CD8-positive, alpha-beta memory T cell (primary cell): ENCODE measurements at regions not wholly inside any gene's neighbourhood (a gene's known extent, or its start where the extent isn't known, plus 50 kb on each side); places are given as distances from the start of the nearest gene placed in this dataset.
A peak's percentile ranks its signal among the peaks of the same experiment; 100 is the strongest.

ENCODE experiments used
- CTCF ChIA-PET: fragments of 350-600 bp; sonication (Branson Sonifier 250); formaldehyde crosslinking; loops from one replicate; lab custom pipeline; 2021; ENCODE audit warnings: antibody characterized with exemption; lab: Charles Lee
- POLR2A ChIA-PET: fragments of 350-600 bp; sonication (Branson Sonifier 250); formaldehyde crosslinking; loops from one replicate; lab custom pipeline; 2021; ENCODE audit warnings: antibody characterized with exemption; lab: Charles Lee
- DNase-seq, 5 donors: peaks; one replicate each; pipeline versions ENCODE4 v3.0.0 to v3.0.0-alpha.2; 2020 to 2022; ENCODE audit warnings: mixed read lengths in 1 of 5
- H3K27ac ChIP-seq: one replicate; pipeline ENCODE4 v1.7.0; 2013; ENCODE audit warnings: low read depth, mild to moderate bottlenecking, low read length, moderate library complexity
- H3K27me3 ChIP-seq: 2 replicates; pipeline ENCODE4 v1.7.0; 2013; ENCODE audit warnings: low read length, mild to moderate bottlenecking; ENCODE audit not compliant: insufficient read depth, poor library complexity, severe bottlenecking
- H3K36me3 ChIP-seq: 2 replicates; pipeline ENCODE4 v1.7.0; 2013; ENCODE audit warnings: mild to moderate bottlenecking, low read length, moderate library complexity; ENCODE audit not compliant: insufficient read depth
- H3K4me1 ChIP-seq: 2 replicates; pipeline ENCODE4 v1.7.0; 2013; ENCODE audit warnings: mild to moderate bottlenecking, low read length, moderate library complexity; ENCODE audit not compliant: insufficient read depth
- H3K4me3 ChIP-seq: 2 replicates; pipeline ENCODE4 v1.7.0; 2013; ENCODE audit warnings: mild to moderate bottlenecking, low read length
- H3K9me3 ChIP-seq: 2 replicates; pipeline ENCODE4 v1.7.0; 2013; ENCODE audit warnings: mild to moderate bottlenecking, low read length
- H3K27ac Mint-ChIP-seq, 8 donors: one replicate each; pipeline ENCODE4 v1.8.0; 2020 to 2021; ENCODE audit warnings: mixed read lengths in 8 of 8, mild to moderate bottlenecking in 6 of 8, inconsistent platforms in 3 of 8, moderate library complexity in 3 of 8
- H3K27me3 Mint-ChIP-seq, 2 donors: one replicate each; pipeline ENCODE4 v1.8.0; 2020 to 2021; ENCODE audit warnings: mixed read lengths in 2 of 2, mild to moderate bottlenecking in 1 of 2, moderate library complexity in 1 of 2
- H3K36me3 Mint-ChIP-seq, 3 donors: one replicate each; pipeline ENCODE4 v1.8.0; 2020 to 2021; ENCODE audit warnings: mixed read lengths in 3 of 3, inconsistent platforms in 1 of 3, mild to moderate bottlenecking in 1 of 3
- H3K4me1 Mint-ChIP-seq, 3 donors: one replicate each; pipeline ENCODE4 v1.8.0; 2020 to 2021; ENCODE audit warnings: mixed read lengths in 3 of 3, inconsistent platforms in 1 of 3, mild to moderate bottlenecking in 1 of 3
- H3K4me3 Mint-ChIP-seq, 7 donors: one replicate each; pipeline ENCODE4 v1.8.0; 2020 to 2021; ENCODE audit warnings: mixed read lengths in 7 of 7, mild to moderate bottlenecking in 6 of 7, moderate library complexity in 4 of 7, inconsistent platforms in 2 of 7
- H3K9me3 Mint-ChIP-seq, 5 donors: one replicate each; pipeline ENCODE4 v1.8.0; 2020 to 2022; ENCODE audit warnings: mixed read lengths in 5 of 5, mild to moderate bottlenecking in 3 of 5, moderate library complexity in 2 of 5, inconsistent platforms in 1 of 5

GRCh38 chr4:86536151-86536550 is 58.0 kb upstream of the PTPN13 start:
- no peak overlapping the region for H3K27ac Mint-ChIP-seq
- H3K4me1 Mint-ChIP-seq, result no peaks in the 10 kb centered on the region
- ChIA-PET CTCF (no interaction called here), POLR2A (no interaction called here)
- H3K36me3 Mint-ChIP-seq, result no peaks in the 10 kb centered on the region
- H3K9me3 ChIP-seq, result no peaks in the 10 kb centered on the region
- H3K36me3 ChIP-seq, result no peaks in the 10 kb centered on the region
- no peak overlapping the region for H3K27ac ChIP-seq
- peaks cover 0 to 7% of the 10 kb centered on the region in 2 donors for H3K27me3 Mint-ChIP-seq
- no peak for DNase-seq
- H3K27me3 ChIP-seq, result no peaks in the 10 kb centered on the region
- H3K4me1 ChIP-seq, result no peaks in the 10 kb centered on the region
- no peak overlapping the region for H3K4me3 Mint-ChIP-seq
- H3K4me3 ChIP-seq, result no peak overlapping the region
- no peaks in the 10 kb centered on the region for H3K9me3 Mint-ChIP-seq

DNA sequence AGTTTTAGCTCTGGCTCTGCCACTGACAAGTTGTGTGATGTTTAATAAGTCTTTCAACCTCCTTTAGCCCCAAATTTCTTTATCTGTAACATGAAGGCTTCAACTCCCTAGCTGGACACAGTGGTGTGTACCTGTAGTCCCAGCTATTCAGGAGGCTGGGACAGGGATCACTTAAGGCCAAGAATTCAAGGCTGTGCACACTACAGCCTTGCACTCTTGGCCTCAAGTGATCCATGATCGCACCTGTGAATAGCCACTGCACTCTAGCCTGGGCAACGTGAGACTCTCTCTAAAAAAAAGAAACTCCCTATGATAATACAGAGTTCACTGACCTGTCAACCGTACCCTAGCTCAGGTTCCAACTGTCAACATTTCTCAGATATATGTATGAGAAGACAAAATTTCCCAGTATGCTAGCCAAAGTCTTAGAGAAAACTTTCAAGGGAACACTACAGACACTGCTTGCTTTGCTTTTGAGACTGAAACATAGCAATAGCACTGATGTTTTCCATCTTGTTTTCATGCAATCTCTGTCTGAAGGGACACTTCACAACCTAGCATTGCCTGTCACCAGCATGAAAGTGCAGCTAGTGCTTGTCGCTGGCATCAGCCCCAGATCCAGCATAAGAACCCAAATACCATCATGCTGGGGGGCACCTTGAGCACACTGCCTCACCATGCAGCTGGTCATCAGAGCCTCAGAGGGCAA is 51.6 kb upstream of the PTPN13 start:
- Histone ChIP-seq H3K4me1 (no peaks in the 10 kb centered on the region), H3K36me3 (no peaks in the 10 kb centered on the region), H3K27me3 (no peaks in the 10 kb centered on the region), H3K27ac (no peak overlapping the region), H3K4me3 (no peak overlapping the region), H3K9me3 (no peaks in the 10 kb centered on the region)
- H3K4me3 Mint-ChIP-seq, result no peak overlapping the region
- CTCF ChIA-PET, result interaction anchor here (1.0 kb wide), 1 partner anchor 44 kb away, joined by 3 read pairs; no protein-coding TSS in a partner anchor
- H3K36me3 Mint-ChIP-seq, result no peaks in the 10 kb centered on the region
- H3K27ac Mint-ChIP-seq, result no peak overlapping the region
- DNase-seq, result no peak
- POLR2A ChIA-PET, result no interaction called here
- H3K9me3 Mint-ChIP-seq, result peaks cover 0 to 2% (median 1%) of the 10 kb centered on the region in 5 donors
- peaks cover 4 to 23% (median 15%) of the 10 kb centered on the region in 3 donors for H3K4me1 Mint-ChIP-seq
- peaks cover 0 to 5% of the 10 kb centered on the region in 2 donors for H3K27me3 Mint-ChIP-seq

GRCh38 chr4:86543080-86543479 is 51.0 kb upstream of the PTPN13 start:
- ChIA-PET POLR2A (no interaction called here), CTCF (interaction anchor here (1.0 kb wide), 1 partner anchor 45 kb away, joined by 3 read pairs; no protein-coding TSS in a partner anchor)
- Histone ChIP-seq H3K27ac (no peak overlapping the region), H3K27me3 (no peaks in the 10 kb centered on the region), H3K4me1 (no peaks in the 10 kb centered on the region), H3K36me3 (no peaks in the 10 kb centered on the region), H3K4me3 (no peak overlapping the region), H3K9me3 (no peaks in the 10 kb centered on the region)
- DNase-seq, result no peak
- peaks cover 4 to 23% (median 15%) of the 10 kb centered on the region in 3 donors for H3K4me1 Mint-ChIP-seq
- no peaks in the 10 kb centered on the region for H3K36me3 Mint-ChIP-seq
- peak overlapping the region in 1 of 8 donors; percentile 29 for H3K27ac Mint-ChIP-seq
- H3K9me3 Mint-ChIP-seq, result peaks cover 0 to 5% (median 2%) of the 10 kb centered on the region in 5 donors
- H3K27me3 Mint-ChIP-seq, result peaks cover 0 to 5% of the 10 kb centered on the region in 2 donors
- H3K4me3 Mint-ChIP-seq, result no peak overlapping the region

DNA sequence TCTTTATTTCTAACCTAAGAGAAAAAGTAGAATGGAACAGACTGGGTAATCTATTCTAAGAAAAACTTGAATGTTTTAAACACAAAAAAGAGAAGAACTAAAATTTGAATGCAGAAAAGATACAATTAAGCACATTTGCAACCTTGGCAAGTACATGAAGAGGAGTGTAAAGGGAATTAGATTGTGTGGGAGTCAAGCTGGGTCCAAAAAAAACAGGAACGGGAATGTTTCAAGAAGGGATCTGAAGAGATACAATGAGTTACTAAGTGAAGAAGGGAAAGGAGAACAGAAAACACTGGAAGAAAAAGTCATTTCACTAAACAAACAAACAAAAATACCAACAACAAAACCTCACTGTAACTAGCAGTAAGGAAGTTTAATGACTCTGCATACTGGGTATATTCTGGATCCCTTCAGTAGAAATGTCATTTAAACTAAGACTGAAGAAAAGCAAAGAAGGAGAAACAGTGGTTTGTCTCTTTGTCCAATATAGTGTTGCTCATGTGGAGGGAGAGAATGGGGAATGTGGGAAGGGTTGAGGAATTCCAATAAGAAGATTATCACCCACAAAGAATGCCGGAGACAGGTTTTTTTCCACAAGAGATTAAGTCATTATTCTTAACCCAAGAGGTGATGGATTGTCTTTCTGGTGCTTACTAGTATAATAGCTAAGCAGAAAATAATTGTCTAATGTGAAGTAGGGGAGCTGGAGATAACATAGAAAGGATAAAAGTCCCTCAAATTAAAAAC is 50.4 kb upstream of the PTPN13 start:
- CTCF ChIA-PET, result interaction anchor here (1.0 kb wide), 1 partner anchor 45 kb away, joined by 3 read pairs; no protein-coding TSS in a partner anchor
- Mint-ChIP-seq H3K27me3 (peaks cover 0 to 5% of the 10 kb centered on the region in 2 donors), H3K4me3 (no peak overlapping the region), H3K9me3 (peaks cover 0 to 5% (median 2%) of the 10 kb centered on the region in 5 donors), H3K36me3 (no peaks in the 10 kb centered on the region), H3K27ac (peak overlapping the region in 3 of 8 donors; percentile 10 to 93 (median 89)), H3K4me1 (peaks cover 4 to 23% (median 15%) of the 10 kb centered on the region in 3 donors)
- Histone ChIP-seq H3K27ac (no peak overlapping the region), H3K27me3 (no peaks in the 10 kb centered on the region), H3K4me3 (no peak overlapping the region), H3K4me1 (no peaks in the 10 kb centered on the region), H3K9me3 (no peaks in the 10 kb centered on the region), H3K36me3 (no peaks in the 10 kb centered on the region)
- no peak for DNase-seq
- POLR2A ChIA-PET, result no interaction called here

GRCh38 chr4:86544310-86544966 is 49.7 kb upstream of the PTPN13 start:
- peak in 1 of 5 donors; percentile 19 for DNase-seq
- Histone ChIP-seq H3K36me3 (no peaks in the 10 kb centered on the region), H3K9me3 (no peaks in the 10 kb centered on the region), H3K4me3 (no peak overlapping the region), H3K27me3 (no peaks in the 10 kb centered on the region), H3K27ac (no peak overlapping the region), H3K4me1 (no peaks in the 10 kb centered on the region)
- no peaks in the 10 kb centered on the region for H3K36me3 Mint-ChIP-seq
- peak overlapping the region in 5 of 7 donors; percentile 26 to 64 (median 46) for H3K4me3 Mint-ChIP-seq
- POLR2A ChIA-PET, result no interaction called here
- peaks cover 4 to 23% (median 15%) of the 10 kb centered on the region in 3 donors for H3K4me1 Mint-ChIP-seq
- H3K9me3 Mint-ChIP-seq, result peaks cover 0 to 5% (median 2%) of the 10 kb centered on the region in 5 donors
- H3K27me3 Mint-ChIP-seq, result peaks cover 0 to 5% of the 10 kb centered on the region in 2 donors
- CTCF ChIA-PET, result no interaction called here
- H3K27ac Mint-ChIP-seq, result peak overlapping the region in 6 of 8 donors; percentile 48 to 93 (median 82)
